Heart right ventricle (tissue), 16 donors: ENCODE measurements at regions not wholly inside any gene's neighbourhood (a gene's known extent, or its start where the extent isn't known, plus 50 kb on each side); places are given as distances from the start of the nearest gene placed in this dataset.
"Not testable (repeated sequence)": the region's sequence is repeated elsewhere in the genome, so short reads cannot be mapped to it uniquely, and the experiment has no call there.

Experiments
- ATAC-seq, 8 donors: fragments of 200-7000 bp; cut with Tn5 transposase; one replicate each; pipeline ENCODE4 v1.9.1; 2020; ENCODE audit warnings: mild to moderate bottlenecking in 8 of 8, moderate library complexity in 8 of 8, moderate number of reproducible peaks in 1 of 8
- DNase-seq, 2 donors: peaks; one replicate each; pipeline ENCODE4 v3.0.0-alpha.2; 2020
- H3K27ac ChIP-seq, 10 donors: fragments of 200-600 bp; sonication (generic) in 2 of 10; one replicate each; pipeline versions ENCODE4 v1.5.0 to v1.8.0; 2020 to 2022; ENCODE audit warnings: mild to moderate bottlenecking in 3 of 10
- H3K27me3 ChIP-seq, 7 donors: fragments of 200-600 bp; one replicate each; pipeline ENCODE4 v1.8.0; 2021 to 2022; ENCODE audit warnings: mild to moderate bottlenecking in 2 of 7
- H3K36me3 ChIP-seq, 9 donors: fragments of 200-600 bp; sonication (generic) in 1 of 9; one replicate each; pipeline versions ENCODE4 v1.5.0 to v1.8.0; 2020 to 2022; ENCODE audit warnings: mild to moderate bottlenecking in 2 of 9
- H3K4me1 ChIP-seq, 9 donors: fragments of 200-600 bp; sonication (generic) in 1 of 9; one replicate each; pipeline versions ENCODE4 v1.5.0 to v1.8.0; 2020 to 2022; ENCODE audit warnings: mild to moderate bottlenecking in 4 of 9
- H3K4me3 ChIP-seq, 10 donors: fragments of 200-600 bp; sonication (generic) in 2 of 10; one replicate each; pipeline versions ENCODE4 v1.5.0 to v1.8.0; 2020 to 2022; ENCODE audit warnings: mild to moderate bottlenecking in 7 of 10, moderate library complexity in 2 of 10
- H3K9me3 ChIP-seq, 11 donors: fragments of 200-600 bp in 10 of 11; sonication (generic) in 2 of 11; one replicate each; pipeline versions ENCODE4 v1.5.0 to v1.8.0; 2013 to 2022; ENCODE audit warnings: mild to moderate bottlenecking in 2 of 11, control low read depth in 1 of 11, moderate library complexity in 1 of 11
- WGBS, 2 donors: extraction: QIAGEN DNeasy Blood & Tissue Kit; methylation state at CpG; one replicate each; pipeline ENCODE4 v1.1.7; 2013; ENCODE audit warnings: inconsistent platforms in 1 of 2; 5-methylcytosine and 5-hydroxymethylcytosine counted together
- intact Hi-C, 10 donors: fragments of 100-400 bp; cut with DNase I; formaldehyde crosslinking; loops; one replicate each; pipeline versions ENCODE4 v1.11.1 to v1.14.2; 2022
- TF ChIP-seq, protein P1 (sequence below), 9 donors: fragments of 200-600 bp; sonication (generic) in 2 of 9; IDR thresholded peaks; one replicate each; pipeline versions ENCODE4 v1.5.0 to v1.8.0; 2021 to 2022; ENCODE audit warnings: antibody characterized with exemption in 9 of 9, mild to moderate bottlenecking in 5 of 9, moderate library complexity in 1 of 9
- donor health status: Arrhythmogenic right ventricular cardiomyopathy.
- donor health status: ischemic (EF 13 %, LVEDD 7.1; RV severe dilation, severe dysfunction).
- donor health status: healthy with polysubstance abuse.
- donor health status: DM: no; HTN: yes; CAD: no.
- donor health status: DM: no; HTN: no; CAD: no.
- donor health status: ischemic (EF 25% LVEDD 6.9; RV normal size, moderate dysfunction).
- donor health status: ischemic (EF 25% LVEDD 5.7; RV mildly dilated, moderate dysfunction).
- donor health status: healthy.
- donor health status: DM: yes; HTN: yes; CAD: no.
- donor health status: Ischemic cardiomyopathy.
- donor health status: ischemic (EF 35%, LVEDD 5.7; RV mildly dilated, moderate dysfunction).
- donor health status: nonischemic (EF 11% LVEDD 7.7; RV severe dilation, severe dysfunction).
- donor health status: DM: yes; HTN: yes; CAD: no.
- donor health status: PGD.
- donor health status: ischemic (EF 29% LVEDD 5.4; RV normal size, mild dysfunction).
- donor health status: nonischemic (EF 23%, LVEDD 6.1; RV moderate dilation, normal function).

DNA sequence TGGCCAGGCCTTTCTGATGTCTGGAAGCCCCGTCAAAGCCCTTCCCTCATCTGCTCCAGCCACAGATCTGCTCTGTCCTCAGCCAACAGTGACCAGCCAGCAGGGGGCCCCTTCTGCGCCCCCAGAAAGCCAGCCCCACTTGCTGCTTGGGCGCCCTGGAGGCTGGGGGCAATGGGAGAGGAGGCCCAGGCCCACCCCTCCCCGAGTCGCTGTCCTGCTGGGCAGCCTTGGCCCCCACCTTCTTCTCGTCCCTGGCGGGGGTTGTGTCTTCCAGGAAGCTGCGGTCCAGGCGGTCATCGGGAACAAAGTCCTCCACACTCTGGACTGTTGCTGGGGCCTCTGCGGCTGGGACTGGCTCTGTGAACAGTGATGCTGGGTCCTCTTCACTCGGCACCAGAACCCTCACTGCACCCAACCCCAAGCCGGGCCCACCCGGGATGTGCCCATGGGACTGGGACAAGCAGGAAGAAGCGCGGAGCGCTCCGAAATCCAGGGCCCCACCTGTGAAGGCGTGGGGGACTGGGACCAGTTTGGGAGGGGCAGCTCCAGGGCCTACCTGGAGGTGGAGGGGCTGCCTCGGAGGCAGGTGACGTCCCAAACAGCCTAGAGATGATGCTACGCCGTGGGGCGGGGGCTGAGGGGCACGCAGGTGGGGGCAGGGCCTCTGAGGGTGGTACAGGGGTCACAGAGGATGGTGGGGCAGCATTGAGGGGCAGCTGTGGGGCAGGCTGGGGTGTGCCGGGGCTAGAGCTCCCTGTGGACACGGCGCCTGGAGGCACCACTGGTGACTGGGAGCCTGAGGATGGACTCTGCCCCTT, 257.6 kb downstream of the ANKRD30B start:
- Histone ChIP-seq H3K27ac (no peak overlapping the region), H3K36me3 (no peaks in the 10 kb centered on the region), H3K9me3 (peaks cover 0 to 9% (median 0%) of the 10 kb centered on the region in 11 donors), H3K4me1 (no peaks in the 10 kb centered on the region), H3K27me3 (peaks cover 0 to 11% (median 0%) of the 10 kb centered on the region in 7 donors), H3K4me3 (no peak overlapping the region)
- intact Hi-C loops, result no loop called here
- DNase-seq (no peak), ATAC-seq (peak in 1 of 8 donors; percentile 42)
- TF ChIP-seq, protein P1, sequence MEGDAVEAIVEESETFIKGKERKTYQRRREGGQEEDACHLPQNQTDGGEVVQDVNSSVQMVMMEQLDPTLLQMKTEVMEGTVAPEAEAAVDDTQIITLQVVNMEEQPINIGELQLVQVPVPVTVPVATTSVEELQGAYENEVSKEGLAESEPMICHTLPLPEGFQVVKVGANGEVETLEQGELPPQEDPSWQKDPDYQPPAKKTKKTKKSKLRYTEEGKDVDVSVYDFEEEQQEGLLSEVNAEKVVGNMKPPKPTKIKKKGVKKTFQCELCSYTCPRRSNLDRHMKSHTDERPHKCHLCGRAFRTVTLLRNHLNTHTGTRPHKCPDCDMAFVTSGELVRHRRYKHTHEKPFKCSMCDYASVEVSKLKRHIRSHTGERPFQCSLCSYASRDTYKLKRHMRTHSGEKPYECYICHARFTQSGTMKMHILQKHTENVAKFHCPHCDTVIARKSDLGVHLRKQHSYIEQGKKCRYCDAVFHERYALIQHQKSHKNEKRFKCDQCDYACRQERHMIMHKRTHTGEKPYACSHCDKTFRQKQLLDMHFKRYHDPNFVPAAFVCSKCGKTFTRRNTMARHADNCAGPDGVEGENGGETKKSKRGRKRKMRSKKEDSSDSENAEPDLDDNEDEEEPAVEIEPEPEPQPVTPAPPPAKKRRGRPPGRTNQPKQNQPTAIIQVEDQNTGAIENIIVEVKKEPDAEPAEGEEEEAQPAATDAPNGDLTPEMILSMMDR (IDR thresholded peaks at IDR 0.05), result no peak
- WGBS, 2 donors, result 81 to 87% methylated on average over 28 of the region's 28 CpGs

DNA sequence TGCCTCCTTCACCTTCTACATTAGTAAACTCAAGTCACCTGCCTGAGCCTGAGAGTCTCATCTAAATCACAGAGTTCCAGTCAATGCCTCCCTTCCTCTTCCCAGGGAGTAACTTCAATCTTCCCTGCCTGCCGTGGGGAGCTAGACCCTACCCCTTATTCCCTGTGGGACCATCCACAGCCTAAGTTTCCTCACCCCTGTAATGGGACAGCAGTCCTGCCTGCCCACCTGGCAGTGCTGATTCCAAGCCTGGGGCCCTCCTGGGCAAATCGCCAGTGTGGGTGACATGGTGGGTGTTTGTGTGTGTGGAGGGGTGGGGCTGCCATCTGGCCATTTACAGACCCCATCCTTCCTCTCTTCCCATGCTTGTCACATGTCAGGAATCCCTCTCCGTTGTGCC, 258.6 kb downstream of the ANKRD30B start:
- H3K4me3 ChIP-seq, ATAC-seq, H3K9me3 ChIP-seq, intact Hi-C loops, H3K27ac ChIP-seq, H3K4me1 ChIP-seq, DNase-seq, H3K36me3 ChIP-seq, H3K27me3 ChIP-seq: not testable (repeated sequence)
- 65 to 71% methylated on average over 3 of the region's 3 CpGs for WGBS, 2 donors

DNA sequence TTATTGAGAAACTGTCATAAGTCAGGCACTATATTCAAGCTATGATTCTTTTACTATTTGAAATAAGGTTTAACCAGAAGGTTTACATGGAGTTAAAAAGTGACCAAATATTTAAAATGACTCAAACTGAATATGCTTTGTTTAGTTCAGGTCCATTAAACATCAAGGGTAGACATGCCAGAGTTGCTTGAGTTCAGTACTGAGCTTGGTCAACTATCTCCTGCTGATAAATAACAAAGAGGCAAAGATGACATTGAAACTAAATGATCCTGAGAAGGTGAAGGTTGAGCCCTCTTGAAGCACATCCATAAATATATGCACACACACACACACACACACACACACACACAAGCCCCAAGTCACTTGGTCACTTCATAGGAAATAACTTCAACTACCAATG, 278.1 kb downstream of the ANKRD30B start:
- H3K4me1 ChIP-seq, H3K36me3 ChIP-seq, H3K9me3 ChIP-seq, DNase-seq, ATAC-seq, intact Hi-C loops, H3K27me3 ChIP-seq, H3K27ac ChIP-seq, H3K4me3 ChIP-seq: not testable (repeated sequence)

DNA sequence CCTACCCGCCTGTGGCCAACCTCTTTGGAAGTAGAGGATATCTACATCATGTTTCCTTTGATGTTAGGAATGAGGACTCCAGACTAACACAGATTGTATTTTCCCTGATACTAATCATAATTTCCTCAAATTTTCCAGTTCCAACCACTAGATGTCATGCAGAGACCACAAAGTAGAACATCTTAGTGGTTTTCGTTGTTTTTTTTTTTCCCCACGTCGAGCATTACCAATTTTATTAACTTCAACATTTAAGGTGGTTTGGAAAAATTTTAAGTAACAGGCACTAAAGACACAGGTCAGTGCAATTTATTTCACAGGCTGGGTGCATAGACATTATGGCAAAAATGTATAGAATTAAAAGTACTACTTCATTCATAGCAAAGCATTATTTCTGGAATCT, 280.1 kb downstream of the ANKRD30B start:
- TF ChIP-seq, protein P1 (IDR thresholded peaks at IDR 0.05), result peak in 5 of 9 donors; percentile 12 to 41 (median 23)
- 4 to 14% methylated on average over 4 of the region's 4 CpGs for WGBS, 2 donors
- H3K36me3 ChIP-seq, H3K27ac ChIP-seq, H3K9me3 ChIP-seq, DNase-seq, intact Hi-C loops, H3K27me3 ChIP-seq, H3K4me1 ChIP-seq, H3K4me3 ChIP-seq: not testable (repeated sequence)
- peak in 1 of 8 donors; percentile 19 for ATAC-seq

DNA sequence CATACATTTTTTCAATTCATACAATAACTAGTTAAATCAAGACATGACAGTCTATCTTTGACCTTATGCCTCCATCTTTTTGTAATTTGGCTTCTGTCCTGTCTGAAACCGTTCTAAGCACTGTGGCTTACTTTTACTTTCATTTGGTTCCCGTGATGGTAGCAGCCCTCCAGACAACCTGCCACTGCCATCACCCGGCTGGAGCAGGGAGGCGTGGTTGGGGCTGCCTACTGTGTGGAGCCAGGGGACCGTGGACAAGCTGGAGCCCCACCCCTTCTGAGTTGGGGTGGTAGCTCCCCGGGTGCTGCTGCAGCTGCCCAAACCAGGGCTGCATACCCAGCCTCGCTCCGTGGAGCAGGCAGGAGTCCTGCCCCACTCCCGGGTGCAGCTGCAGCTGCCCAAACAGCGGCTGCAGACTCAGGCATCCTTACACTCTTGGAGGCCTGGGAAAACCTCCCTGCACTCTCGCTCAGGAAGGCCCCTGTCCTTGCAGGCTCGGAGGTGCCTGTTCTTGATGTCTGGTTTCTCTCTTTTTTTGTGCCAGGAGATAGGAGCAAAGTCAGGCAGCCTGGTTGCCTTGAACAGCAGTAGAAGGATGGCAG, 312.4 kb downstream of the ANKRD30B start:
- intact Hi-C loops, H3K4me3 ChIP-seq, H3K27ac ChIP-seq, ATAC-seq, H3K27me3 ChIP-seq, H3K9me3 ChIP-seq, H3K4me1 ChIP-seq, H3K36me3 ChIP-seq, DNase-seq: not testable (repeated sequence)
- 64 to 68% methylated on average over 7 of the region's 12 CpGs for WGBS, 2 donors

DNA sequence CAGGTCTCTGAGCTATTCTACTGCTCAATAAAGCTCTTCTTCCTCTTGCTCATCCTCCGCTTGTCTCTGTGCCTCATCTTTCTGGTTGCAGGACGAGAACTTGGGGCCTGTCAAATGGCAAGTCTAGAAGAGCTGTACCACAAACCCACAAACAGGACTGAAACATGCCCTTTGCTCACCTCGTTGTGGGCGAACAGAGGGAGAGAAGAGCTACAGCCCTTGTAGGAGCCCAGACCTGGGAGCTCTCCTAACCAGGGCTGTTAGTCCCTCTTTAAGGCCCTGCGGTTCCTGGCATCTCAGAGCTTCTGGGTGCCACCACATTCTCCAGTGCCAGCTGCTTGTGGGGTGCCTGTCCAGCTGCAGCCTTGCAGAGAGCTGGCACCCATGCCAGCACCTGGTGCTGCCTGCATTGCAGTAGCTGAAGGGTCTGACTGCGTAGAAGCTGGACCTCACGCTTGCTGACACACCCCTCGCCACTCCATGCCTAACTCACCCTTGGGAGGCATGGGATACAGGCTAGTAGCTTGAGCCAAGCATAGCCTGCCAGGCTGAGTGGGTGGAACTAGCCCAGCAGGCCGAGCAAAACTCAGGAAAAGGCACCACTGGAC, 313.4 kb downstream of the ANKRD30B start:
- ATAC-seq, H3K4me1 ChIP-seq, H3K9me3 ChIP-seq, H3K27me3 ChIP-seq, H3K36me3 ChIP-seq, intact Hi-C loops, H3K4me3 ChIP-seq, DNase-seq, H3K27ac ChIP-seq: not testable (repeated sequence)
- 66 to 71% methylated on average over 9 of the region's 9 CpGs for WGBS, 2 donors

DNA sequence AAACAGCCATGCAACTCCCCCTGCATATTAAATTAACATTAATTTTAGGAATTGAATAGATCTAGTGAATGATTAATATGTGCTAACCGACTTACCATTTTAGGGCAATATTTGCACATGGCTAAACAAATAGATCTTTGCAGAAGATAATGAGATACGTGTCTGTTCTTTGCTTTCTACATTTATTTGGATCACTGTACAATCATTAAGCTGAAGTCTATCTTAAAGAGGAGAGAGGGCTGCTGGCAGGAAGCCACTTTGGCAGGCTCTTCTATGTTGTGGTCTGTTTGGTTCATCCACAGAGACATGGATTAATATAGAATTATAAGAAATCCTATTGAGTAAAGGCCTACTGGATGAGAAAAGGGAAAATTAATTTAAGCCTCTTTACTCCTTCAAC, 318.5 kb downstream of the ANKRD30B start:
- WGBS, 2 donors, result 52 to 54% methylated on average over 2 of the region's 2 CpGs
- H3K36me3 ChIP-seq, H3K4me3 ChIP-seq, ATAC-seq, H3K4me1 ChIP-seq, DNase-seq, intact Hi-C loops, H3K9me3 ChIP-seq, H3K27ac ChIP-seq, H3K27me3 ChIP-seq: not testable (repeated sequence)

DNA sequence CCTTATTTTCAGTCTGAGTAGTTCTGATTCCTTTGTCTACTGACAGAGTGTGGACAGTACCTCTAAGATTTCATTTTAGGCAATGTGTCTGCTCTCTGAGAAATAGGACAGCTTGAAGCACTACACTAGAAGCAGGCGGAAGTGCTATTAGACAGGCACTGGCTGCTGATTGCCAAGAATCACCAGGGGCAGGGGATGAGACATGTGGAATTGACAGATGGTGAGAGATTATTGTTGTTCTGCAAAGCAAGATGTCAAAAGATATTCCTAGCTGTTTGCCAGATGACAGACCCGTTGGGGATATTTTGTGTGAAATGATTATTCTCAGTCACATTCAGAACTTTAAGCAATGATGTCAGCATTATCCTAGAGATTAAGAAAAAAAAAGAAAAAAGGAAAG, 323.3 kb downstream of the ANKRD30B start:
- H3K4me3 ChIP-seq, H3K27me3 ChIP-seq, ATAC-seq, DNase-seq, H3K36me3 ChIP-seq, H3K4me1 ChIP-seq, intact Hi-C loops, H3K9me3 ChIP-seq, H3K27ac ChIP-seq: not testable (repeated sequence)
- WGBS, 2 donors, result 67 to 72% methylated on average over 2 of the region's 2 CpGs
